ENCODE measurements at regions not wholly inside any gene's neighbourhood (a gene's known extent, or its start where the extent isn't known, plus 50 kb on each side); places are given as distances from the start of the nearest gene placed in this dataset.

DNA sequence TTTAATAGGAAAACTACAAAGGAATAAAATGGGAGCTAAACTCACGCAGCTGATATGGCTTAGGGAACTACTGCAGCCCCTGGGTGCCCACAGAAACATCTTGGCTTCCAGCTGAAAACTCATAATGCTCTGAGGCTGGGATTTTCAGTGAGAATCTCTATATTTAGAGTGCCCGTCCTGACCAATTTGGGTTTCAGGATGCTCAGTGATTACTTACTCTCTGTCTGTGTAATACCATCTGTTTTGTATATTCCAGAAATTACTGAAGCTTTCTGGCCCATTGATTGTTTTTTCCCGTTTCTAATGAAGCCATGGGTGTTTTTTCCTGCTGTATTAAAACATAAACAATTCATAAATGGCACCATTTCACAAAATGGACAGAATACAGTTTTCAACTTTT lies 50.6 kb upstream of the ZNF385D start:
- H2AFZ ChIP-seq (ENCODE audit: low read length): no peak overlapping the region
- no peak for DNase-seq (ENCODE audit: low spot score)
- H4K8ac ChIP-seq (ENCODE audit: low read depth, low read length): no peak overlapping the region
- H2BK12ac ChIP-seq (ENCODE audit: low read length): no peak overlapping the region
- no peaks in the 10 kb centered on the region for H3K27me3 ChIP-seq (ENCODE audit: control insufficient read depth in 3 of 3, insufficient read depth in 3 of 3, low read depth in 1 of 3, low read length in 3 of 3)
- no peak overlapping the region for H3K23ac ChIP-seq (ENCODE audit: low read depth, low read length, poor library complexity)
- no CpG with 5 or more reads among the region's 3 CpGs for WGBS, 2 donors (ENCODE audit: extremely low coverage in 2 of 2, insufficient read length in 2 of 2, insufficient replicate concordance in 1 of 2)
- no peak overlapping the region for H3K4ac ChIP-seq (ENCODE audit: low read length)
- no peak overlapping the region for H2AK5ac ChIP-seq (ENCODE audit: low read depth, low read length)
- no peak overlapping the region for H3K27ac ChIP-seq (replicated peaks; ENCODE audit: low read length)
- H3K18ac ChIP-seq (ENCODE audit: low read length): no peak overlapping the region
- no peak overlapping the region for H2BK120ac ChIP-seq (ENCODE audit: low read depth, low read length)
- H2BK15ac ChIP-seq (ENCODE audit: low read length): no peak overlapping the region
- no peaks in the 10 kb centered on the region for H3K9me3 ChIP-seq (replicated peaks in 1 of 2; ENCODE audit: control insufficient read depth in 2 of 2, insufficient read depth in 1 of 2, low read depth in 1 of 2, low read length in 2 of 2)
- no peak overlapping the region for H4K91ac ChIP-seq (ENCODE audit: low read depth, low read length, poor library complexity)
- H3K4me3 ChIP-seq (ENCODE audit: low read length in 2 of 2): no peak overlapping the region
- no peaks in the 10 kb centered on the region for H3K79me1 ChIP-seq (ENCODE audit: low read depth, low read length)
- H3K14ac ChIP-seq (ENCODE audit: low read length): no peak overlapping the region
- H3K36me3 ChIP-seq (replicated peaks in 1 of 2; ENCODE audit: control insufficient read depth in 2 of 2, insufficient read depth in 2 of 2, low read length in 2 of 2): no peaks in the 10 kb centered on the region
- no peaks in the 10 kb centered on the region for H3K4me1 ChIP-seq (ENCODE audit: control insufficient read depth in 2 of 2, insufficient read depth in 1 of 2, low read depth in 1 of 2, low read length in 2 of 2)
- no peak overlapping the region for H2BK5ac ChIP-seq (ENCODE audit: low read length)
- no peak overlapping the region for H3K9ac ChIP-seq (ENCODE audit: low read depth, low read length, poor library complexity)
- H3K4me2 ChIP-seq (ENCODE audit: insufficient read depth, low read length, poor library complexity, severe bottlenecking): no peak overlapping the region

DNA sequence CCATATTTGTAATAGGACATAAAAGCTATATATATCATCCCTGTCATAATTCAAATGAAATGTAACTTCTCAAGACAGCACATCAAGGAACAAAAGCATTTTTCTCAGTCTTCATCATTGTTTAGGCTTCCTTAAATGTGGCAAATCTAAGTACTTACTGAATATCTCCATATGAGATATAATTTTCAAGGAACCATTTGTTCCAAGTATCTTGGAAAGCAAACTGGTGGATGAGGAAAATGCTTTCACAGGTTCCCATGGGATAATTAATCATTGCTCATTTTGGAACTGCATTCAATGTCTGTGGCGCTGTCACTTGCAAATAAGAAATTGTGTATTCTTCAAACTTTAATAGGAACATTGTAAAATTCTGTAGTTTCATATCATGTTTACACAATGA lies 52.6 kb upstream of the ZNF385D start:
- WGBS, 2 donors (ENCODE audit: extremely low coverage in 2 of 2, insufficient read length in 2 of 2, insufficient replicate concordance in 1 of 2): no CpG with 5 or more reads among the region's 1 CpG
- H2BK15ac ChIP-seq (ENCODE audit: low read length): no peak overlapping the region
- no peak for DNase-seq (ENCODE audit: low spot score)

DNA sequence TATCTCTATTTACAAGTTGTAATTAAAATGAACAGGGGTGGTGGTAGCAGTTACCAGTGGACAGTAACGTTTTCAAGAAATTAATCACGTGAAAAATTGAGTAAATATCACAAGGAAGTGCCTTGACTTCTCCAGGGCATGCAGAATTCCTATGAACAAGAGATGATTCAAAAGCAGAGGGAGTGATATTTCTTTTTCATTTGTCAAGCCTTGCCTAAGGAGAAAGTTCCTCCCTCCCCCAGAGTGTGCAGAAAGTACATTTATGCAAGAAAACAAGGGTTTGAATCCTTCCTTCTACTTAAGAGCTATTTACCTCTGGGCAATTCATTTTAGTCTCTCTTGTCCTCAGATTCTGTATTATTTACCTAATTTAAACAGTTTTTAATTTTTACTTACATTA lies 53.3 kb upstream of the ZNF385D start:
- no peak for DNase-seq (ENCODE audit: low spot score)
- Histone ChIP-seq H3K9me3 (replicated peaks in 1 of 2; ENCODE audit: control insufficient read depth in 2 of 2, insufficient read depth in 1 of 2, low read depth in 1 of 2, low read length in 2 of 2) (no peaks in the 10 kb centered on the region), H3K27me3 (ENCODE audit: control insufficient read depth in 3 of 3, insufficient read depth in 3 of 3, low read depth in 1 of 3, low read length in 3 of 3) (no peaks in the 10 kb centered on the region), H2BK5ac (ENCODE audit: low read length) (no peak overlapping the region), H4K91ac (ENCODE audit: low read depth, low read length, poor library complexity) (no peak overlapping the region), H3K4me3 (ENCODE audit: low read length in 2 of 2) (no peak overlapping the region), H3K9ac (ENCODE audit: low read depth, low read length, poor library complexity) (no peak overlapping the region), H2BK120ac (ENCODE audit: low read depth, low read length) (no peak overlapping the region), H2AK5ac (ENCODE audit: low read depth, low read length) (no peak overlapping the region), H3K4me1 (ENCODE audit: control insufficient read depth in 2 of 2, insufficient read depth in 1 of 2, low read depth in 1 of 2, low read length in 2 of 2) (no peaks in the 10 kb centered on the region), H2BK12ac (ENCODE audit: low read length) (no peak overlapping the region), H3K18ac (ENCODE audit: low read length) (no peak overlapping the region), H2BK15ac (ENCODE audit: low read length) (no peak overlapping the region), H3K36me3 (replicated peaks in 1 of 2; ENCODE audit: control insufficient read depth in 2 of 2, insufficient read depth in 2 of 2, low read length in 2 of 2) (no peaks in the 10 kb centered on the region), H3K4me2 (ENCODE audit: insufficient read depth, low read length, poor library complexity, severe bottlenecking) (no peak overlapping the region), H3K14ac (ENCODE audit: low read length) (no peak overlapping the region), H3K79me1 (ENCODE audit: low read depth, low read length) (no peaks in the 10 kb centered on the region), H3K27ac (replicated peaks; ENCODE audit: low read length) (no peak overlapping the region), H3K23ac (ENCODE audit: low read depth, low read length, poor library complexity) (no peak overlapping the region), H2AFZ (ENCODE audit: low read length) (no peak overlapping the region), H4K8ac (ENCODE audit: low read depth, low read length) (no peak overlapping the region), H3K4ac (ENCODE audit: low read length) (no peak overlapping the region)
- WGBS, 2 donors (ENCODE audit: extremely low coverage in 2 of 2, insufficient read length in 2 of 2, insufficient replicate concordance in 1 of 2): no CpG with 5 or more reads among the region's 2 CpGs

More for the DNA sequence above, 52.6 kb upstream of the ZNF385D start:
- H3K27me3 ChIP-seq (ENCODE audit: control insufficient read depth in 3 of 3, insufficient read depth in 3 of 3, low read depth in 1 of 3, low read length in 3 of 3): no peaks in the 10 kb centered on the region
- no peak overlapping the region for H4K8ac ChIP-seq (ENCODE audit: low read depth, low read length)
- no peaks in the 10 kb centered on the region for H3K9me3 ChIP-seq (replicated peaks in 1 of 2; ENCODE audit: control insufficient read depth in 2 of 2, insufficient read depth in 1 of 2, low read depth in 1 of 2, low read length in 2 of 2)
- no peaks in the 10 kb centered on the region for H3K36me3 ChIP-seq (replicated peaks in 1 of 2; ENCODE audit: control insufficient read depth in 2 of 2, insufficient read depth in 2 of 2, low read length in 2 of 2)
- H2BK5ac ChIP-seq (ENCODE audit: low read length): no peak overlapping the region
- H3K4me1 ChIP-seq (ENCODE audit: control insufficient read depth in 2 of 2, insufficient read depth in 1 of 2, low read depth in 1 of 2, low read length in 2 of 2): no peaks in the 10 kb centered on the region
- H3K9ac ChIP-seq (ENCODE audit: low read depth, low read length, poor library complexity): no peak overlapping the region
- H3K79me1 ChIP-seq (ENCODE audit: low read depth, low read length): no peaks in the 10 kb centered on the region
- H3K14ac ChIP-seq (ENCODE audit: low read length): no peak overlapping the region
- H2AK5ac ChIP-seq (ENCODE audit: low read depth, low read length): no peak overlapping the region
- no peak overlapping the region for H3K23ac ChIP-seq (ENCODE audit: low read depth, low read length, poor library complexity)
- no peak overlapping the region for H2BK120ac ChIP-seq (ENCODE audit: low read depth, low read length)
- H3K4me3 ChIP-seq (ENCODE audit: low read length in 2 of 2): no peak overlapping the region
- no peak overlapping the region for H2BK12ac ChIP-seq (ENCODE audit: low read length)
- no peak overlapping the region for H3K4me2 ChIP-seq (ENCODE audit: insufficient read depth, low read length, poor library complexity, severe bottlenecking)
- H3K27ac ChIP-seq (replicated peaks; ENCODE audit: low read length): no peak overlapping the region
- no peak overlapping the region for H4K91ac ChIP-seq (ENCODE audit: low read depth, low read length, poor library complexity)
- no peak overlapping the region for H3K4ac ChIP-seq (ENCODE audit: low read length)
- H2AFZ ChIP-seq (ENCODE audit: low read length): no peak overlapping the region
- no peak overlapping the region for H3K18ac ChIP-seq (ENCODE audit: low read length)

DNA sequence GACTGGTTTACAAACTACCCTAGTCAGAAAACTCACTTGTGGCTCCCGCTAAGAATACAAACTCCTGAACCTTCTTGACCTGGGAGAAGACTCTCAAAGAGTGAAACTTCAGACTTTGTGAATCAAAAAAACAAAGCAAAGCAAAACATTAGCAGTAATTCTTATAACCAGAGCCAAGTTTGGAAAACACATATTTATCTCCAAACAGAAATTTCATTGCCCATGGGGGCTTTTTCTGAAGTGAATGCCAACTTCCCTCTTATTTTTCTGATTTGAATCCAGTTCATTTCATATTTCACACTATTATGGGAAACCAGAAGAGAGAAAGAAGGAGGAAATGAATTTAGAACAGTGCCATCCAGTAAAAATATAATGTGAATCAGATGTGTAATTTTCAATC lies 55.7 kb upstream of the ZNF385D start:
- H2BK5ac ChIP-seq (ENCODE audit: low read length): no peak overlapping the region
- no peak overlapping the region for H2BK120ac ChIP-seq (ENCODE audit: low read depth, low read length)
- no peaks in the 10 kb centered on the region for H3K36me3 ChIP-seq (replicated peaks in 1 of 2; ENCODE audit: control insufficient read depth in 2 of 2, insufficient read depth in 2 of 2, low read length in 2 of 2)
- no peak overlapping the region for H4K91ac ChIP-seq (ENCODE audit: low read depth, low read length, poor library complexity)
- H2BK12ac ChIP-seq (ENCODE audit: low read length): no peak overlapping the region
- H2AFZ ChIP-seq (ENCODE audit: low read length): no peak overlapping the region
- H3K9me3 ChIP-seq (replicated peaks in 1 of 2; ENCODE audit: control insufficient read depth in 2 of 2, insufficient read depth in 1 of 2, low read depth in 1 of 2, low read length in 2 of 2): no peaks in the 10 kb centered on the region
- H3K4me1 ChIP-seq (ENCODE audit: control insufficient read depth in 2 of 2, insufficient read depth in 1 of 2, low read depth in 1 of 2, low read length in 2 of 2): no peaks in the 10 kb centered on the region
- no peak overlapping the region for H3K4ac ChIP-seq (ENCODE audit: low read length)
- H4K8ac ChIP-seq (ENCODE audit: low read depth, low read length): no peak overlapping the region
- no peak overlapping the region for H2AK5ac ChIP-seq (ENCODE audit: low read depth, low read length)
- no peak overlapping the region for H3K23ac ChIP-seq (ENCODE audit: low read depth, low read length, poor library complexity)
- no peak for DNase-seq (ENCODE audit: low spot score)
- no peak overlapping the region for H3K4me3 ChIP-seq (ENCODE audit: low read length in 2 of 2)
- H3K27me3 ChIP-seq (ENCODE audit: control insufficient read depth in 3 of 3, insufficient read depth in 3 of 3, low read depth in 1 of 3, low read length in 3 of 3): no peaks in the 10 kb centered on the region
- no peak overlapping the region for H3K9ac ChIP-seq (ENCODE audit: low read depth, low read length, poor library complexity)
- WGBS, 2 donors (ENCODE audit: extremely low coverage in 2 of 2, insufficient read length in 2 of 2, insufficient replicate concordance in 1 of 2): no CpG with 5 or more reads among the region's 1 CpG
- no peak overlapping the region for H3K18ac ChIP-seq (ENCODE audit: low read length)
- no peak overlapping the region for H2BK15ac ChIP-seq (ENCODE audit: low read length)
- no peak overlapping the region for H3K27ac ChIP-seq (replicated peaks; ENCODE audit: low read length)
- no peak overlapping the region for H3K14ac ChIP-seq (ENCODE audit: low read length)
- no peaks in the 10 kb centered on the region for H3K79me1 ChIP-seq (ENCODE audit: low read depth, low read length)
- H3K4me2 ChIP-seq (ENCODE audit: insufficient read depth, low read length, poor library complexity, severe bottlenecking): no peak overlapping the region
